ENCODE measurements at regions not wholly inside any gene's neighbourhood (a gene's known extent, or its start where the extent isn't known, plus 50 kb on each side); places are given as distances from the start of the nearest gene placed in this dataset.

DNA sequence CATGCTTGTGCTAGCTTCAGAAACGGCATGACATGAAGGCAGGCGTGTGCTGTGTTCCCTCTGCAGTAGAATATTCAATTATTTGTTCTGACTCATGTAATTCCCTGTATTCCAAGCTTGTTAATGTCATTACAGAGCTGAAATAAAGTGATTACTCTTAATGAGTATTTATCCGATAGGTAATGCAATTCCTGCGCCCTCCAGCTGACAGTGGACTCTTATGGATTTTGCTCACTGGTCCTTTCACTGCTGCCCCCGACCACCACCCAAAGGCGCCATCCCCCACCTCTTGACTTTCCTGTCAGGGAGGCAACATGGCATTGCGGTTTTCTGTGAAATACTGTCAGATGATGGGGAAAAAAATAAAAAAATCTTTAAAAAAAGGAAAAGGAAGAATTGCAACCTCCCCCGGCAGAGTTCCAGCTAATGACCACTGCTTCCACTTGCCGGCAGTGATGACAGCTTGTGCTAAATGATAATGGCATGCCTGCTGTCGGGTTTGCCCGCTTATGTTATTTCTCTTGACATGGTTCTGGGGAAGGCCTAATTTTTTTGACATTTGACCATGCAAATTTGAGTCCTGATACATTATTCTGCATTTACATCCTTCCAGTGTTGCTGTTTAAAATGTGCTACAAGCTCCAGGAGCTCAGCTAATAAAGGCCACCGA lies 335.3 kb upstream of the ADAMTS16 start:
- H3K9me3 Mint-ChIP-seq, result peaks cover under 1 to 2% of the 10 kb centered on the region in 2 donors
- no peak overlapping the region for H3K4me3 Mint-ChIP-seq
- H3K36me3 Mint-ChIP-seq (ENCODE audit: insufficient read depth), result no peaks in the 10 kb centered on the region
- H3K27ac Mint-ChIP-seq, result no peak overlapping the region
- H3K27me3 Mint-ChIP-seq, result no peaks in the 10 kb centered on the region
- ATAC-seq (replicated peaks) (no peak), DNase-seq (no peak)
- H3K4me1 Mint-ChIP-seq (ENCODE audit: low read depth in 2 of 2), result no peaks in the 10 kb centered on the region

GRCh38 chr5:4815002-4815401 lies 325.1 kb upstream of the ADAMTS16 start:
- no peak overlapping the region for H3K27ac Mint-ChIP-seq
- no peaks in the 10 kb centered on the region for H3K27me3 Mint-ChIP-seq
- DNase-seq (no peak), ATAC-seq (replicated peaks) (no peak)
- no peaks in the 10 kb centered on the region for H3K36me3 Mint-ChIP-seq (ENCODE audit: insufficient read depth)
- no peaks in the 10 kb centered on the region for H3K4me1 Mint-ChIP-seq (ENCODE audit: low read depth in 2 of 2)
- peaks cover 18 to 27% of the 10 kb centered on the region in 2 donors for H3K9me3 Mint-ChIP-seq
- H3K4me3 Mint-ChIP-seq, result no peak overlapping the region

DNA sequence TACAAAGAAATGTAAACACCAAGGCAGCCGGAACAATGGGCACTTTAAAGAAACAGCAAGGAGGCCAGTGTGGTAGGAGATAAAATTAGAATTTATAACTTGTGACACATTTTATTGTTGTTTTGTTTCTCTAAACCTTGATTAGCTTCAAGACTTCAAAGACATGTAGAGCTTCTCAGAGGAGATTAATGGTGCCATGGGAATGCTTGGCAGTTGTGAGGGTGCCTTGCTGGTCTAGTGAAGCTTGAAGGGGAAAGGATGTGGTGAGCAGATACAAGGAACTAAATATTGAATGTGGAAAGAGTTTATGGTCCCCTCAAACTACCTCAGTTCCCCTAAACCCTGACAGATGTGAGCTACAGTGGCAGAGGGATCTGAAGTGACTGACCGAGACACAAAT lies 322.4 kb upstream of the ADAMTS16 start:
- Mint-ChIP-seq H3K27ac (no peak overlapping the region), H3K4me3 (no peak overlapping the region), H3K36me3 (ENCODE audit: insufficient read depth) (no peaks in the 10 kb centered on the region), H3K4me1 (ENCODE audit: low read depth in 2 of 2) (no peaks in the 10 kb centered on the region), H3K9me3 (peaks cover 12 to 27% of the 10 kb centered on the region in 2 donors), H3K27me3 (no peaks in the 10 kb centered on the region)
- DNase-seq (no peak), ATAC-seq (replicated peaks) (no peak)

GRCh38 chr5:4831325-4831724 lies 308.8 kb upstream of the ADAMTS16 start:
- H3K36me3 Mint-ChIP-seq (ENCODE audit: insufficient read depth), result no peaks in the 10 kb centered on the region
- DNase-seq, result no peak
- no peak for ATAC-seq (replicated peaks)
- H3K9me3 Mint-ChIP-seq, result peaks cover 7 to 25% of the 10 kb centered on the region in 2 donors
- no peak overlapping the region for H3K4me3 Mint-ChIP-seq
- no peaks in the 10 kb centered on the region for H3K27me3 Mint-ChIP-seq
- no peak overlapping the region for H3K27ac Mint-ChIP-seq
- no peaks in the 10 kb centered on the region for H3K4me1 Mint-ChIP-seq (ENCODE audit: low read depth in 2 of 2)

- no peaks in the 10 kb centered on the region for H3K36me3 Mint-ChIP-seq (ENCODE audit: insufficient read depth)
- H3K9me3 Mint-ChIP-seq, result peaks cover 5 to 22% of the 10 kb centered on the region in 2 donors
- no peaks in the 10 kb centered on the region for H3K4me1 Mint-ChIP-seq (ENCODE audit: low read depth in 2 of 2)
- no peak overlapping the region for H3K4me3 Mint-ChIP-seq
- H3K27me3 Mint-ChIP-seq, result no peaks in the 10 kb centered on the region
- DNase-seq, result no peak
- no peak overlapping the region for H3K27ac Mint-ChIP-seq
- ATAC-seq (replicated peaks), result no peak
These were observed 307.7 kb upstream of the ADAMTS16 start for GRCh38 chr5:4832471-4832870.

GRCh38 chr5:4833104-4833738 lies 306.9 kb upstream of the ADAMTS16 start:
- H3K27me3 Mint-ChIP-seq, result no peaks in the 10 kb centered on the region
- no peak for ATAC-seq (replicated peaks)
- DNase-seq, result no peak

DNA sequence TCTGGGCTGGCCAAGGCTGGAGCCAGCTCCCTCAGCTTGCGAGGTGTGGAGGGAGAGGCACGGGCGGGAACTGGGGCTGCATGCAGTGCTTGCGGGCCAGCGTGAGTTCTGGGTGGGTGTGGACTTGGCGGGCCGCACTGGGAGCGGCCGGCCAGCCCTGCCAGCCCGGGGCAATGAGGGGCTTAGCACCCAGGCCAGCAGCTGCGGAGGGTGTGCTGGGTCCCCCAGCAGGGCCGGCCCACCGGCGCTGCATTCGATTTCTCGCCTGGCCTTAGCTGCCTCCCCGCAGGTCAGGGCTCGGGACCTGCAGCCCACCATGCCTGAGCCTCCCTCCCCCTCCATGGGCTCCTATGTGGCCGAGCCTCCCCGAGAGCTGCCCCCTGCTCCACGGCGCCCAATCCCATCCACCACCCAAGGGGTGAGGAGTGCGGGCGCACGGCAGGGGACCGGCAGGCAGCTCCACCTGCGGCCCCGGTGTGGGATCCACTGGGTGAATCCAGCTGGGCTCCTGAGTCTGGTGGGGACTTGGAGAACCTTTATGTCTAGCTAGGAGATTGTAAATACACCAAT lies 302.6 kb upstream of the ADAMTS16 start:
- no peak for ATAC-seq (replicated peaks)
- no peaks in the 10 kb centered on the region for H3K36me3 Mint-ChIP-seq (ENCODE audit: insufficient read depth)
- H3K4me3 Mint-ChIP-seq, result no peak overlapping the region
- peaks cover 9 to 10% of the 10 kb centered on the region in 2 donors for H3K9me3 Mint-ChIP-seq
- H3K4me1 Mint-ChIP-seq (ENCODE audit: low read depth in 2 of 2), result no peaks in the 10 kb centered on the region
- H3K27ac Mint-ChIP-seq, result no peak overlapping the region
- no peaks in the 10 kb centered on the region for H3K27me3 Mint-ChIP-seq
- DNase-seq, result no peak

More at GRCh38 chr5:4833104-4833738, 306.9 kb upstream of the ADAMTS16 start:
- Mint-ChIP-seq H3K9me3 (peaks cover 5 to 22% of the 10 kb centered on the region in 2 donors), H3K36me3 (ENCODE audit: insufficient read depth) (no peaks in the 10 kb centered on the region), H3K4me1 (ENCODE audit: low read depth in 2 of 2) (no peaks in the 10 kb centered on the region), H3K4me3 (no peak overlapping the region), H3K27ac (no peak overlapping the region)

DNA sequence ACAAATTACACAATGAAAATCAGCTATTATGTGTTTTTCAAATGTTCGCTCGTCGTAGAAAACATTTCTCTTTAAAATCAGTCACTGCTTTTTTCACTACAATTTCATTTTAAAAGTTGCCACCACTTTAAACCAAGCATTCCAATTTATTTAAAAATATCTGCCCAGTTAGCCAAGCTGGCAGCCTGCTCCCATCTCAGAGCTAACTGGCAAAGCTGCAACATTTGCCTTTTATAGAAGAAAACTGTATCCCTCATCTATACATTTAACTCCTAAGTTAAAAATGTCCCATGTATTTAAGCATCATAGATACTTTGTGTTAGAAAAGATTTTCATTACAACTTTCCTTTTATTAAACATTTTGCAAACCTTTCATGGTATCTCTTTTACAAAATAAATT lies 294.9 kb upstream of the ADAMTS16 start:
- Mint-ChIP-seq H3K27ac (no peak overlapping the region), H3K4me1 (ENCODE audit: low read depth in 2 of 2) (no peaks in the 10 kb centered on the region), H3K4me3 (no peak overlapping the region), H3K36me3 (ENCODE audit: insufficient read depth) (no peaks in the 10 kb centered on the region), H3K9me3 (peaks cover 16 to 19% of the 10 kb centered on the region in 2 donors), H3K27me3 (no peaks in the 10 kb centered on the region)
- DNase-seq, result no peak
- no peak for ATAC-seq (replicated peaks)

DNA sequence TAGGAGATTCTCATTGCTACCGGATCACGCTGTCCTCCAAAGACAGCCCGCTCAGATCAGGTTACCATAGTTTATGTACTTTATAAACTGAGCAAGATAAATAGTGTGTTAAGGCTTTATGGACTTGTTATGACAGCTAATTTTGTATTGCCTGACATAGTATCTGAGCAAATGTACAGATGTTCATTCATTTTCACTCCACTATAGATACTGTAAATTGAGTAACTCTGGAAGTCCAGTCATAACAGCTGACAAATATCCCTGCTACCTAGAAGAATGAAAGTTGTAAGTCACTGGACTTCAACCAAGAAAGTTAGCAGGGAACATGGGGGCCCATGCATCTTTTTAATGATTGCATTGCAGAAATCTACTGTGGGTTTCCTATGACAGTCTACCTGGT lies 292.4 kb upstream of the ADAMTS16 start:
- H3K9me3 Mint-ChIP-seq, result peaks cover 13 to 15% of the 10 kb centered on the region in 2 donors
- H3K4me3 Mint-ChIP-seq, result no peak overlapping the region
- no peaks in the 10 kb centered on the region for H3K36me3 Mint-ChIP-seq (ENCODE audit: insufficient read depth)

DNA sequence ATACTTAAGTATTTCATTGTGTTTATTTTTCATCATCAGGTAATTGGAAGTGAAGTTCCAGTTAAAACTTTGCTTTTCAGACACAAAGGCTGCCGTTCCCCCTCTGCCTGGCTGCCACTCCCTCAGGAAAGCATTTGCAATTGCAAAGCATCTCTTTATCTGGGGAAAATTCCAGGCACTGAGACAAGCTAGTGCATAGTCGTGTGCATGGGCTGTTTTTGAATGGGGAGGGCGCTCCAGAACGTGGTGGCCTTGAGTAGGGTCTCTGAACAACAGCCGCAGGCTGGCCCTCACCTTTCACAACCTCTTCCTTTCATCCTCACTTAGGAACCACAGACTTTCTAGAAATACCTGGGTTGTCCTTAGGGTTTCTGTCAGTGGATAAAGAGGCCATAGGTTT lies 285.1 kb upstream of the ADAMTS16 start:
- Mint-ChIP-seq H3K4me1 (ENCODE audit: low read depth in 2 of 2) (no peaks in the 10 kb centered on the region), H3K27ac (no peak overlapping the region), H3K9me3 (peaks cover 8 to 16% of the 10 kb centered on the region in 2 donors), H3K27me3 (no peaks in the 10 kb centered on the region), H3K36me3 (ENCODE audit: insufficient read depth) (no peaks in the 10 kb centered on the region), H3K4me3 (no peak overlapping the region)
- ATAC-seq (replicated peaks) (no peak), DNase-seq (no peak)

More for the DNA sequence above, 292.4 kb upstream of the ADAMTS16 start:
- no peak overlapping the region for H3K27ac Mint-ChIP-seq
- no peak for ATAC-seq (replicated peaks)
- H3K27me3 Mint-ChIP-seq, result no peaks in the 10 kb centered on the region
- H3K4me1 Mint-ChIP-seq (ENCODE audit: low read depth in 2 of 2), result no peaks in the 10 kb centered on the region
- no peak for DNase-seq

- ATAC-seq (replicated peaks) (no peak), DNase-seq (no peak)
- no peaks in the 10 kb centered on the region for H3K36me3 Mint-ChIP-seq (ENCODE audit: insufficient read depth)
- H3K4me1 Mint-ChIP-seq (ENCODE audit: low read depth in 2 of 2), result no peaks in the 10 kb centered on the region
- peaks cover 8 to 16% of the 10 kb centered on the region in 2 donors for H3K9me3 Mint-ChIP-seq
- H3K27ac Mint-ChIP-seq, result no peak overlapping the region
- no peak overlapping the region for H3K4me3 Mint-ChIP-seq
- H3K27me3 Mint-ChIP-seq, result no peaks in the 10 kb centered on the region
These were observed 284.2 kb upstream of the ADAMTS16 start for GRCh38 chr5:4855880-4856279.

GRCh38 chr5:4857761-4858160 lies 282.4 kb upstream of the ADAMTS16 start:
- H3K27ac Mint-ChIP-seq, result no peak overlapping the region
- no peak overlapping the region for H3K4me3 Mint-ChIP-seq
- H3K36me3 Mint-ChIP-seq (ENCODE audit: insufficient read depth), result no peaks in the 10 kb centered on the region
- H3K9me3 Mint-ChIP-seq, result peaks cover 8 to 16% of the 10 kb centered on the region in 2 donors
- H3K27me3 Mint-ChIP-seq, result no peaks in the 10 kb centered on the region
- DNase-seq (no peak), ATAC-seq (replicated peaks) (no peak)
- no peaks in the 10 kb centered on the region for H3K4me1 Mint-ChIP-seq (ENCODE audit: low read depth in 2 of 2)

DNA sequence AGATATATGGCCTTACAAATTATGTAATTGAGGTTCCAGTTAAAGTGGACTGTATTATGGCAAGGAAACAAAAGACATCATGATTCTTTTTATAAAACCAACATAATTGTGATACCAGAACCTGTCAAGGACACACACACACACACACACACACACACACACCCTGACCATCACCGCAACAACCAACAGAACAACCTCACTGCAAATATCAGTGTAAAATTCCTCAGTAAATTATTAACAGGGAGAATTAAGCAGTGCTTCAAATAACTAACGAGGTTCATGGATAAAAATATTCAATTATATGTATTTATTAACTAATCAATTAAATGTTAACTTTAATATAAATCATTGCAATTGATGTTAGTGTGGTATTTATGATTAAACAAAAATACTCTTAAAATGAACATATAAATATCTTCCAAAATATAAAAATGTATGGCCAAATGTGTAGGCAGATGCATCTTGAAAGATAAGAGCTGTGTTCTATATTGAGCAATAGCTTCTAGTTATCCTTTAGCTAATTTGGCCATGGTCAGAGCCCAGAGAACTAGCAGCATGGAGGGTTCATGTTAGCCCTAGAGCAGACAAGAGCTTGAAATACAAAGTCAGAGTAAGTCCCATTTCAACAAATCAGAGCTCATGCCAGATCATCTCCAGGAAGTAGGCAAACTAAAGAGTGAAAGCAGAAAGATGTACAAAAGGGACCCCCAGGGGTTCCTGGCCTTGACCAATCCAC lies 280.5 kb upstream of the ADAMTS16 start:
- Mint-ChIP-seq H3K4me3 (no peak overlapping the region), H3K27me3 (no peaks in the 10 kb centered on the region), H3K4me1 (ENCODE audit: low read depth in 2 of 2) (no peaks in the 10 kb centered on the region), H3K9me3 (peaks cover 8 to 16% of the 10 kb centered on the region in 2 donors), H3K36me3 (ENCODE audit: insufficient read depth) (no peaks in the 10 kb centered on the region), H3K27ac (no peak overlapping the region)
- ATAC-seq (replicated peaks) (no peak), DNase-seq (no peak)

All from effector memory CD8-positive, alpha-beta T cell (primary cell).